Ammon's horn (tissue), 1 donor: ENCODE measurements at regions not wholly inside any gene's neighbourhood (a gene's known extent, or its start where the extent isn't known, plus 50 kb on each side); places are given as distances from the start of the nearest gene placed in this dataset.
"Not testable (repeated sequence)": the region's sequence is repeated elsewhere in the genome, so short reads cannot be mapped to it uniquely, and the experiment has no call there.

ENCODE experiments used
- DNase-seq: peaks from one replicate; pipeline ENCODE4 v3.0.0-alpha.2; 2016; ENCODE audit warnings: low spot score

DNA sequence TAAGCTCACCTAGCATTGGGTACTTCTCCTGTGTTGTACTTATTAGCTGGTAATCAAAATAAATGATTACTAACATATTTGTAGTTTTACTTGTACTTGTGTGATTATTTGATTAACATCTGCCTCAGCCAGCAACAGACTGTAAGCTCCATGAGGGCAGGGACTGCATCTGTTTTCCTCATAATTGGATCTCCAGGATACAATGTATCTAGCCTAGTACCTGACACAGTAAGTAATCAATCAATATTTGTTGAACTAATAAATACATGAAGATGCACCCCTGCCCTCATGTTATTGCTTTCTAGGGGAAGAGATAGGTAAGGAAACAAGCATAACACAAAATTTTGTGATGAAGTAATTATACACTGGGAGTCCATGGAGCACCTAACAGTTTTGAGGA lies 101.5 kb downstream of the TENT5C start:
- DNase-seq = no peak

GRCh38 chr1:117708323-117709248 lies 102.7 kb downstream of the TENT5C start:
- DNase-seq = no peak

DNA sequence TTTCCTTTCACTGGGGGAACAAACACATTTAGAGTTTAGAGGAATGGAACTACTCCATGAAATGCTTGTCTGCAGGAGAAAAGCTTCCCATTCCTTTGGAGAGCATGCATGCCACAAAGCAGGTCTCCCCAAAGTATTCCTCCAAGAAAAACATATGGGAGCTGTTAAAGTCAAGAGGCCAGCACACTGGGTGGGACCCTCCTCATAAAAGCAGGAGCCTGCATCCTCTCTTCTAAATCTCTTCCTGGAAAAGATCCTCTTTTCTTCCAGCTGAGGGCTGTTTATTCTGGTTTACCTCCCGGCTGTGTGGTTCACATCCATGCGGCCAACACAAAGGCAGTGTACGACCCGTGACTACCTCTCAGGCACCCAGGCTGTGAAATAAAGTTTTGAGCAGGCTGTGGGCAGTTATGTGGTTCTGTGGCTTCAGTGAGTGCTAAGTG lies 103.4 kb downstream of the TENT5C start:
- DNase-seq = no peak

- no peak for DNase-seq
Measured at GRCh38 chr1:117710710-117711109, 104.9 kb downstream of the TENT5C start.

GRCh38 chr1:117712621-117713020 lies 106.8 kb downstream of the TENT5C start:
- DNase-seq = no peak

- DNase-seq = no peak
Measured at GRCh38 chr1:117714546-117714945, 108.7 kb downstream of the TENT5C start.

DNA sequence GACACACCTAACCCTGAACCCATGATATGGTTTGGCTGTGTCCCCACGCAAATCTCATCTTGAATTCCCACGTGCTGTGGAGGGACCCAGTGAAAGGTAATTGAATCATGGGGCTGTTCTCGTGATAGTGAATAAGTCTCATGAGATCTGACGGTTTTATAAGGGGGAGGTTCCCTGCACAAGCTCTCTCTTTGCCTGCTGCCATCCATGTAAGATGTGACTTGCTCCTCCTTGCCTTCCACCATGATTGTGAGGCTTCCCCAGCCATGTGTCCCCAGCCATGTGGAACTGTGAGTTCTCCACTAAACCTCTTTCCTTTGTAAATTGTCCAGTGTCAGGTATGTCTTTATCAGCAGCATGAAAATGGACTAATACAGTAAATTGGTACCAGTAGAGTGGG lies 110.2 kb downstream of the TENT5C start:
- not testable (repeated sequence) for DNase-seq

- not testable (repeated sequence) for DNase-seq
Measured at GRCh38 chr1:117717980-117718379, 112.1 kb downstream of the TENT5C start.

- not testable (repeated sequence) for DNase-seq
Measured at GRCh38 chr1:117718596-117718995, 112.7 kb downstream of the TENT5C start.

GRCh38 chr1:117719004-117719403 lies 113.2 kb downstream of the TENT5C start:
- no peak for DNase-seq

DNA sequence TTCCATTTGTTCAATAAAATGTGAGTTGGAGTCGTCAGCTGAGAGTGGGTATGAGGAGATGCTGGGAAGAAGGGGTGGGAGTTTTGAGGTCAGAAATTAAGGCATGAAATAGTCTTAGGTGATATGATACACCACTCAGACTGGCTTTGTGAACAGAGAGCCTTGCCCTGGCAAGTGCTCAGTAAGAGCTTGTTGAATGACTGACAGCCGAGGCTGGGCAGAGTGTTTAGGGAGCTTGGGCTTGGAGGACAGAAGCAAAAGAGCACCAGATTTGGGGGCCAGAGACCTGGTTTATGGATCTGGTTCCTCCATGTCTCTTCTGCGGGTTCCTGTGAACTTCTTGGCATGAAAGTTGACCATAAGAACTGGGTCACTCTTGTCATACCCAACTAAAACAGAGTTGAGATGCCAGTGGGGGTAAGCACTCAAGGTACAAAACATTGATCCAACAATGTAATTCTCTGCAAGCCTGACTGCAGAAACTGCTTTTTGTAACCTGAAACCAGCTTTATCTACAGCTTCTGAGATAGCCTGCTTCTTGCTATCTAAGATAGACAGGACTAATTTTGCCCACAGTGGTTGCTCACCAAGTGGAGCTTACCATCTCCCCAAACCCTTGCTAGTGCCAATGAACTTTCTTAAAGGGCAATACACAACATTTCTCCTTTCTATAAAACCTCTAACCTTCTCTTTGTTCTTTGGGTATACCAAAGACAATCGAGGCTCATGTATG lies 126.4 kb downstream of the TENT5C start:
- DNase-seq = no peak

DNA sequence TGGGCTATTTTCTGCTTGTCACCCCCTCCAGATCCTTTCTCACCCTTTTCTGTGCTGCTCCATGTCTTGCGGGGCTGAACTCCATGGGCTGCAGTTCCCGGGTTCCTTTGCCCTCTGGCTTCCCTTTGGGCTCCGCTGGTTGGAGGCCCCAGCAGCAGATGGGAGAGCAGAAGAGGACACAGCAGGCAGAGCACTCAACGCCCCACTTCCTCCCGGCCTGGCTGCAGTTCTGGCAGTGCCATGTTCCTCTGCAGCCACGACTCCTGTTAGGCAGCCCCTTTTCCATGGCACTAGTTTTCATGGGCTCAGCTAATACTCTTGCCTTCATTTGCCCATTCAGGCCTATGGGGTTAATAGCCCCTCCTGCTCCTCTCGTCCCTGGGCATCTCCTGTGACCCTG lies 127.1 kb downstream of the TENT5C start:
- DNase-seq = no peak

DNA sequence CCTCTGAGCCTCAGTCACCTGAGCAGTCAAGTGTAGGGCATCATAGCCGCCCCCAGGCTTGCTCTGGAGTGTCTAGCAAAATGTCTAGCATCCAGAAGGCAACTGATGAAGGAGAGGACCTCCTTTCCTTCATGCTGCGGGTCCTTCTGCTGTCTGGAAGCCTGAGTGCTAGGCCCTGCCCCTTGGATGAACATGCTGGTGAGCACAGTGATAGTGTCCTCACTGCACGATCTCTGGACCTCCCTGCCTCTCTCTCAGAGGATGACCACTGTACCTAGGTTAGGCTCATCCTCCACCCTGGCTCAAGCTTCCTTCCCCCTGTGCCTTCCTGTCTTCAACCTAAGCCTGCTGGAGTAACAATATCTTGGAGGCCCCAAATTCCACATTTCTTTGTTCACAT lies 128.6 kb downstream of the TENT5C start:
- DNase-seq = no peak

GRCh38 chr1:117735045-117735992 lies 129.5 kb downstream of the TENT5C start:
- DNase-seq = no peak

DNA sequence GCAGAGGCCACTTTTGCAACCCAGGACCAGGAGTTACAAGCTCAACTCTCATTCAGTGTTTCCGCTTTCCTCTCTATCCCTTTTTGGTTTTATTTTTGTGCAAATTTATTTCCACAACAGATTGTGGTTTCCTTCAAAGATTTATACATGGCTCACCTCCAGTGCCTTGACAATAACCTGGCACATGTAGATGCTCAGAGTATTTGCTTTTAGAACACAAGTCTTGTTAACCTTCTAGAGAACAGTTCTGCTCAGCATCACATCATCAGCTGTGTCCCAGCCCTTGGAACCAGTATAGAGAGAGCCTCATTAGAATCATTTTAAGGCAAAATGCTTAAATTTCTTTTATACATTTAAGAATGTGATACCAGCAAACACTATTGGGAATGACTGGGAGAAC lies 133.7 kb downstream of the TENT5C start:
- no peak for DNase-seq

GRCh38 chr1:117740496-117740895 lies 134.6 kb downstream of the TENT5C start:
- no peak for DNase-seq

GRCh38 chr1:117746565-117746964 lies 140.7 kb downstream of the TENT5C start:
- not testable (repeated sequence) for DNase-seq

DNA sequence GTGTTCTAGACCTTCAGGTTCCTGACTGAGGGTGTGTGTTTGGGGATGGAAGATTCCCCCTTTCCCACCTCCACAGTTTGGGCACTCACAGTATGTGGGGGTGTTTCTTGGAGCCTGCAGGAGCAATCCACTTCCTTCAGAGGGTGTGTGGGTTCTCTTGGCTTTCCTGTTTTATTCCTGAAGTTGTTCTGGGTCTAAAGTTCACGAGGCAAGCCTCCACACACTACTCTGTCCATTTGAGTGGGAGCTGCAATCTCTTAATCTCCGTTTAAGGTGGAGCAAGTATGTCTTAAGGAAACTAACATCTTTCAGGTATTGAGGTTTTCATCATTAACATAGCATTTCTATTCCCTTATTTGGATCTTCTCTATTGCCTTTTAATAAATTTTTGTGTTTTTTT lies 141.8 kb downstream of the TENT5C start:
- DNase-seq = no peak

DNA sequence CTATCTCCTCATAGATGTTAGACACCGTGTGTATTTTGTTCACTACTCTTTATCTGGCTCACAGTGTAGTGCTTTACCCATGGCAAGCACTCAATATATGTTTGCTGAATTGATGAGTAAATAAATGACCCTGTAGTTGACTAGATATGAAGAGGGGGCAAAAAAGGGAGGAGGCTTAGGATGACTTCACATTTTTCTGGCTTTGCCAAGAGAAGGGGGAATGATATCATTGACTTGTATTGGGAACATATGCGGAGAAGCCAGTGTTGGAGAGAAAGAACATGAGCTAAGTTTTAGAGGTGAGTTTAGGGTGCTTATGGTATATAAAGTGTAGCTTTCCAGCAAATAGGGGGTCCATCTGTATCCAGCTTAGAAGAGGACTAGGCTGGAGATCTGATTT lies 145.5 kb downstream of the TENT5C start:
- DNase-seq = no peak

GRCh38 chr1:117752661-117753060 lies 146.8 kb downstream of the TENT5C start:
- no peak for DNase-seq

GRCh38 chr1:117753232-117753631 lies 147.4 kb downstream of the TENT5C start:
- DNase-seq = no peak

GRCh38 chr1:117753652-117754051 lies 147.8 kb downstream of the TENT5C start:
- no peak for DNase-seq
